Activated CD4-positive, alpha-beta T cell treated with anti-CD3 and anti-CD28 coated beads, Interleukin-2, amount 10 ng/mL, durations not matched to agents 24 days and 14 days (primary cell): ENCODE measurements at regions not wholly inside any gene's neighbourhood (a gene's known extent, or its start where the extent isn't known, plus 50 kb on each side); places are given as distances from the start of the nearest gene placed in this dataset.
A peak's percentile ranks its signal among the peaks of the same experiment; 100 is the strongest.

Experiments
- DNase-seq: peaks from one replicate; pipeline ENCODE4 v3.0.0; 2022
- H3K27ac Mint-ChIP-seq: one replicate; pipeline ENCODE4 v1.8.0; 2022; ENCODE audit warnings: mild to moderate bottlenecking, mixed read lengths
- H3K27me3 Mint-ChIP-seq: one replicate; pipeline ENCODE4 v1.8.0; 2022; ENCODE audit warnings: mixed read lengths
- H3K36me3 Mint-ChIP-seq: one replicate; pipeline ENCODE4 v1.8.0; 2022; ENCODE audit warnings: low read depth, mild to moderate bottlenecking, mixed read lengths
- H3K4me1 Mint-ChIP-seq: one replicate; pipeline ENCODE4 v1.8.0; 2021; ENCODE audit warnings: mixed read lengths
- H3K4me3 Mint-ChIP-seq: one replicate; pipeline ENCODE4 v1.8.0; 2022; ENCODE audit warnings: mild to moderate bottlenecking, moderate library complexity, mixed read lengths
- H3K9me3 Mint-ChIP-seq: one replicate; pipeline ENCODE4 v1.8.0; 2021; ENCODE audit warnings: mixed read lengths
- intact Hi-C: fragments of 100-400 bp; cut with micrococcal nuclease; formaldehyde crosslinking; loops from one replicate; pipeline ENCODE4 v1.15.1; 2023

GRCh38 chr20:22404419-22405170, 179.8 kb downstream of the FOXA2 start:
- peaks cover 4% of the 10 kb centered on the region for H3K9me3 Mint-ChIP-seq
- H3K4me3 Mint-ChIP-seq: no peak overlapping the region
- no peak overlapping the region for H3K27ac Mint-ChIP-seq
- no peak for DNase-seq
- H3K4me1 Mint-ChIP-seq: peaks cover 4% of the 10 kb centered on the region
- H3K36me3 Mint-ChIP-seq: no peaks in the 10 kb centered on the region
- intact Hi-C loops: no loop called here
- peaks cover 5% of the 10 kb centered on the region for H3K27me3 Mint-ChIP-seq

DNA sequence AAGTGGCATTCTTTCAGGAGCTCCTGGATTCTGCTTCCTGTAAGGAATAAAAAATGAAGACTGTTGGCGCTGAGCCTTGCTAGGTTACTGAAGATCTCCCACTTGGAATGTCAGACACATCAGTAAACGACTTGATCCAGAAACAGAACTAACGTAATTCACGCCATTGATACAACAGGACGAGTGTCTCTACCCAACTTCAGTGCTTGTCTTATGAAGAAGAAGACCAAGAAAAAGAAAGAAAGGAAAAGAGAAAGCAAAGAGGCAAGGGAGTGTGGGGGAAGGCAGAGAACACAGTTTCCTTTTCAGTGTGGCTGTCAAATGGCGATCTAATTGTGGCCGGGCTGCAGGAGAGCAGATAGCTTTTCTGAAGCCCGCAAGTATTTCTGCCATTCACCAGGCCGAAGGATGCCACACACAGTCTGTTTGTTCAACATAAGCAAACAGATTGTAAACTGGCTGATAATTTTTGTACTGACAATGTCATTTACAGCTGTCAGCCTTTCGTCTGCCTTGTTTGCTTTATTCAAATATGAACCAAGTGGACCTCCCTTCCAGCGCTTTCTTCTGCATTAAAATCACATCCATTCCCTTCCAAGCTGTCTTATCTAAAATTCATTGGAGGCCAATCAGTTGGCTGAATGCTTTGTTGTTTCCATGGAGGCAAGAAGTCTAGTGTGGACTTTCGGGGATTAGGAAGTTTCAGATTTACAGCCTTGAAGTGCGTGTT, 180.6 kb downstream of the FOXA2 start:
- DNase-seq: no peak
- Mint-ChIP-seq H3K27ac (no peak overlapping the region), H3K27me3 (peaks cover 5% of the 10 kb centered on the region), H3K36me3 (no peaks in the 10 kb centered on the region), H3K4me3 (peak overlapping the region; percentile 56), H3K4me1 (peaks cover 4% of the 10 kb centered on the region), H3K9me3 (peaks cover under 1% of the 10 kb centered on the region)
- intact Hi-C loops: no loop called here

GRCh38 chr20:22403022-22403631, 181.2 kb downstream of the FOXA2 start:
- no peaks in the 10 kb centered on the region for H3K9me3 Mint-ChIP-seq
- peaks cover 4% of the 10 kb centered on the region for H3K4me1 Mint-ChIP-seq
- no peaks in the 10 kb centered on the region for H3K36me3 Mint-ChIP-seq
- DNase-seq: no peak
- H3K27ac Mint-ChIP-seq: no peak overlapping the region
- H3K4me3 Mint-ChIP-seq: no peak overlapping the region
- peaks cover 5% of the 10 kb centered on the region for H3K27me3 Mint-ChIP-seq
- intact Hi-C loops: no loop called here

- intact Hi-C loops: no loop called here
- Mint-ChIP-seq H3K9me3 (no peaks in the 10 kb centered on the region), H3K36me3 (no peaks in the 10 kb centered on the region), H3K27me3 (peaks cover 5% of the 10 kb centered on the region), H3K4me1 (peaks cover 4% of the 10 kb centered on the region), H3K27ac (no peak overlapping the region), H3K4me3 (no peak overlapping the region)
- no peak for DNase-seq
Observed at GRCh38 chr20:22402550-22402949, 181.8 kb downstream of the FOXA2 start.

- H3K4me3 Mint-ChIP-seq: no peak overlapping the region
- no peak overlapping the region for H3K27ac Mint-ChIP-seq
- DNase-seq: no peak
- intact Hi-C loops: no loop called here
- no peaks in the 10 kb centered on the region for H3K36me3 Mint-ChIP-seq
- no peaks in the 10 kb centered on the region for H3K9me3 Mint-ChIP-seq
- H3K27me3 Mint-ChIP-seq: peaks cover 5% of the 10 kb centered on the region
- peaks cover 2% of the 10 kb centered on the region for H3K4me1 Mint-ChIP-seq
Observed at GRCh38 chr20:22400440-22400839, 183.9 kb downstream of the FOXA2 start.

DNA sequence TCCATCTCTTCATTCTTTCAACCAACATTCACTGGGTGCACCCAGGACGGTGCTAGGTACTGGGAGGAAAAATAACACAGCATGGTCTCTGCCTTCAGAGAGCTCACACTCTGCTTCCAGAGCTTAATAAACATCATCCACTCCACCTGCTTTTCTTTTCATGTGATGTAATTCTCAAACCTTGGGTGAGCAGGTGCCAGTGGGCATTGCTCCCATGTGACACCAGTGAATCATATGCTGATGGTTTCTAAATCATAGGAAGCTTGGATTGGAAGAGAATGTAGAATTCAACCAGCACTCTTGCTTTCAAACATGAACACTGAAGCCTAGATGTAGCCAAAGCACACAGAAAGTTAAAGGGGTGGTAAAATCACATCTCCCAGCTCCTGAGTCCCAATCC, 189.8 kb downstream of the FOXA2 start:
- H3K27me3 Mint-ChIP-seq: no peaks in the 10 kb centered on the region

GRCh38 chr20:22390543-22390903, 193.8 kb downstream of the FOXA2 start:
- Mint-ChIP-seq H3K27me3 (no peaks in the 10 kb centered on the region), H3K9me3 (no peaks in the 10 kb centered on the region), H3K27ac (no peak overlapping the region), H3K4me1 (no peaks in the 10 kb centered on the region), H3K4me3 (no peak overlapping the region), H3K36me3 (no peaks in the 10 kb centered on the region)
- DNase-seq: no peak
- intact Hi-C loops: no loop called here

More for the DNA sequence above, 189.8 kb downstream of the FOXA2 start:
- Mint-ChIP-seq H3K4me1 (no peaks in the 10 kb centered on the region), H3K9me3 (no peaks in the 10 kb centered on the region), H3K27ac (no peak overlapping the region), H3K4me3 (no peak overlapping the region), H3K36me3 (no peaks in the 10 kb centered on the region)
- no peak for DNase-seq
- intact Hi-C loops: no loop called here

- H3K4me3 Mint-ChIP-seq: no peak overlapping the region
- H3K4me1 Mint-ChIP-seq: no peaks in the 10 kb centered on the region
- no peak for DNase-seq
- H3K36me3 Mint-ChIP-seq: no peaks in the 10 kb centered on the region
- H3K9me3 Mint-ChIP-seq: no peaks in the 10 kb centered on the region
- H3K27ac Mint-ChIP-seq: no peak overlapping the region
- intact Hi-C loops: no loop called here
- H3K27me3 Mint-ChIP-seq: no peaks in the 10 kb centered on the region
Observed at GRCh38 chr20:22389836-22390542, 194.4 kb downstream of the FOXA2 start.

- no peak for DNase-seq
- intact Hi-C loops: no loop called here
- H3K36me3 Mint-ChIP-seq: no peaks in the 10 kb centered on the region
- H3K27me3 Mint-ChIP-seq: no peaks in the 10 kb centered on the region
- no peak overlapping the region for H3K4me3 Mint-ChIP-seq
- H3K9me3 Mint-ChIP-seq: no peaks in the 10 kb centered on the region
- no peaks in the 10 kb centered on the region for H3K4me1 Mint-ChIP-seq
- H3K27ac Mint-ChIP-seq: no peak overlapping the region
Observed at GRCh38 chr20:22387452-22387851, 196.9 kb downstream of the FOXA2 start.

DNA sequence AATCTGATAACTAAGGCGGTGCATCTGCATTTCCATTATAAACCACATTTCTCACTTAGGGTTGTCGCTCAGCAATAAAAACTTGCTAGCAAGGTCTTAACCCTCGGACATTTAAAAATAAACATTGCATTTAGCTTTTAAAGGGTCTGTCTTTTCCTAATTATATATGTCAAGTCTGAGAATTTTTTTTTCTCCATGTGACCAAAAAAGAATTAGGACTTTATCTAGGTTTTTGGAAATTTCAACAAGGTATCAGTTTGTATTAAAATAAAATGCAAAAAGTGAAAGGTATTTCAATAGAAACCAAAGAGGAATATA, 198.1 kb downstream of the FOXA2 start:
- Mint-ChIP-seq H3K27me3 (no peaks in the 10 kb centered on the region), H3K27ac (no peak overlapping the region), H3K9me3 (no peaks in the 10 kb centered on the region), H3K4me3 (no peak overlapping the region), H3K4me1 (no peaks in the 10 kb centered on the region), H3K36me3 (no peaks in the 10 kb centered on the region)
- intact Hi-C loops: no loop called here
- DNase-seq: no peak

DNA sequence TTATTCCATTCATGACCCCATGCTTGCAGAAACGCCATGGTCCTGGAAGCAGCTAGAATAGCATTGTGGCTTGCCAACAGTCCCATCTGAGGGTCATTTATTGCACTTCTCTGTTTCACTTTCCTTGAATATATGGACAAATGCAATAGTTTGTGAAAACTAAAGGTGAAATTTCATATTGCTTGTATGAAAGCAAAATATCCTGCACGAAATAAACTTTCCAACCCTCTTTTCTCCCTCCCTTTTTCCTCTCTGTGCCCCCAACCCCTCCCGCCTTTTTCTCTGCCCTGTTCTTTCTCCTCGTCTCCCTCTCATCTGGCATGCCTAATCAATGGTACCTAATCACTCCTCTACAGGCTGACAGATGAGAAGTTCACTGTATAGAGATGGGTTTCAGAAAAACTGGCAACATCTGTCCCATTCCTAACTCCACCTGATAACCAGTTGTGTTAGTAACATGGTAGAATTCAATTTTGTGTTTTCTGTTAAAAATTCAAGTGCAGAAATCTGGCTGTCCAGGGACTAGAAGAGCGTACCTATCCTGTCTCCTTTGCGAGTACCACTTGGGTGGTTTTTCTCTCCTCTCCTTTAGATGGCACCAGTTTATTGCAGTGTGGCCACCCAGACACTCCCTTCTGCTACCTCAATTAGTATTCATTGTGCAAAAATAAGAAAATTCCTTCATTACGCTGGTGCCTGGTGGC, 198.6 kb downstream of the FOXA2 start:
- H3K27ac Mint-ChIP-seq: no peak overlapping the region
- H3K27me3 Mint-ChIP-seq: no peaks in the 10 kb centered on the region
- H3K9me3 Mint-ChIP-seq: no peaks in the 10 kb centered on the region
- DNase-seq: no peak
- H3K4me3 Mint-ChIP-seq: no peak overlapping the region
- H3K36me3 Mint-ChIP-seq: no peaks in the 10 kb centered on the region
- intact Hi-C loops: no loop called here
- H3K4me1 Mint-ChIP-seq: no peaks in the 10 kb centered on the region

GRCh38 chr20:22384978-22385377, 199.4 kb downstream of the FOXA2 start:
- Mint-ChIP-seq H3K27ac (no peak overlapping the region), H3K36me3 (no peaks in the 10 kb centered on the region), H3K9me3 (no peaks in the 10 kb centered on the region), H3K4me3 (no peak overlapping the region), H3K27me3 (no peaks in the 10 kb centered on the region), H3K4me1 (no peaks in the 10 kb centered on the region)
- intact Hi-C loops: no loop called here
- no peak for DNase-seq

DNA sequence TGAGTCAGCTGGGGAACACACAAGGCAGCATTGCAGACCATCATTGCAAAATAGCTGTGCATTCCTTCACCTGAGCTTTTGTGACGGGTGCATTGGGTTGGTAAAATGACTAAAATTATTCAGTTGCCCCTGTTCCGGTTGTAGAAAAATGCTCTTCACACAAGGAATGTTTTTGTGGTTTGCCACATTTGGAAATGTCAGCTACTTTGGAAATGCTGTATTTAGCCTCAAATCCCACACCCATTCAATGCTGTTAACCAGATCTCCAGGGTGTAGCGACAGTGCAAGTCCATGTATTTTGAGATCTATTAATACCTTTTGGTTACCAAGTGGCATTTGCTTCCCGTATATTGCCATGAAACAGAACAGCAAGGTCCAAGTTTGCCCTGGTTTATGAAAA, 201.2 kb downstream of the FOXA2 start:
- Mint-ChIP-seq H3K27me3 (no peaks in the 10 kb centered on the region), H3K27ac (no peak overlapping the region), H3K36me3 (no peaks in the 10 kb centered on the region), H3K4me1 (no peaks in the 10 kb centered on the region), H3K4me3 (no peak overlapping the region), H3K9me3 (no peaks in the 10 kb centered on the region)
- intact Hi-C loops: no loop called here
- DNase-seq: no peak
